ENCODE measurements at regions not wholly inside any gene's neighbourhood (a gene's known extent, or its start where the extent isn't known, plus 50 kb on each side); places are given as distances from the start of the nearest gene placed in this dataset.
A peak's percentile ranks its signal among the peaks of the same experiment; 100 is the strongest.

- Histone ChIP-seq H3K4me1 (replicated peaks in 1 of 2) (peaks cover 3 to 13% of the 10 kb centered on the region in 2 donors), H3K27ac (no peak overlapping the region), H3K4me3 (no peak overlapping the region)
- in situ Hi-C loops (cut with MboI; ENCODE audit: low pct_unique_long_range_greater_than_20kb in 2 of 9, low sequenced_read_pairs in 9 of 9, unreplicated experiment in 9 of 9): no loop called here
- 0 to 25% (median 0%) methylated on average over 1 of the region's 1 CpG; no CpG with 5 or more reads in 5 of the 10 experiments for WGBS, 10 experiments
- peak in 3 of 8 experiments; percentile 62 to 67 (median 67) for ATAC-seq (replicated peaks in 6 of 8)
Observed at GRCh38 chr10:85513436-85513835, 853.2 kb downstream of the GRID1 start.

GRCh38 chr10:85515316-85515715 is 851.3 kb downstream of the GRID1 start:
- 0 to 100% (median 88%) methylated on average over 1 to 4 of the region's 4 CpGs; no CpG with 5 or more reads in 3 of the 10 experiments for WGBS, 10 experiments
- peaks cover 3 to 13% of the 10 kb centered on the region in 2 donors for H3K4me1 ChIP-seq (replicated peaks in 1 of 2)
- H3K4me3 ChIP-seq: no peak overlapping the region
- ATAC-seq (replicated peaks in 6 of 8): no peak
- H3K27ac ChIP-seq: no peak overlapping the region
- in situ Hi-C loops (cut with MboI; ENCODE audit: low pct_unique_long_range_greater_than_20kb in 2 of 9, low sequenced_read_pairs in 9 of 9, unreplicated experiment in 9 of 9): no loop called here

- H3K27ac ChIP-seq: no peak overlapping the region
- WGBS, 10 experiments: 11 to 60% (median 53%) methylated on average over 3 to 5 of the region's 5 CpGs; no CpG with 5 or more reads in 3 of the 10 experiments
- H3K4me1 ChIP-seq (replicated peaks in 1 of 2): peaks cover 0 to 4% of the 10 kb centered on the region in 2 donors
- in situ Hi-C loops (cut with MboI; ENCODE audit: low pct_unique_long_range_greater_than_20kb in 2 of 9, low sequenced_read_pairs in 9 of 9, unreplicated experiment in 9 of 9): no loop called here
- peak in 3 of 8 experiments; percentile 34 to 76 (median 73) for ATAC-seq (replicated peaks in 6 of 8)
- no peak overlapping the region for H3K4me3 ChIP-seq
Observed at GRCh38 chr10:85524001-85524666, 842.5 kb downstream of the GRID1 start.

- no peak overlapping the region for H3K4me3 ChIP-seq
- H3K27ac ChIP-seq: no peak overlapping the region
- WGBS, 10 experiments: 17 to 80% (median 60%) methylated on average over 1 to 2 of the region's 3 CpGs; no CpG with 5 or more reads in 3 of the 10 experiments
- peaks cover 0 to 4% of the 10 kb centered on the region in 2 donors for H3K4me1 ChIP-seq (replicated peaks in 1 of 2)
- ATAC-seq (replicated peaks in 6 of 8): no peak
- in situ Hi-C loops (cut with MboI; ENCODE audit: low pct_unique_long_range_greater_than_20kb in 2 of 9, low sequenced_read_pairs in 9 of 9, unreplicated experiment in 9 of 9): no loop called here
Observed at GRCh38 chr10:85527616-85528317, 838.8 kb downstream of the GRID1 start.

GRCh38 chr10:85528318-85528652 is 838.3 kb downstream of the GRID1 start:
- in situ Hi-C loops (cut with MboI; ENCODE audit: low pct_unique_long_range_greater_than_20kb in 2 of 9, low sequenced_read_pairs in 9 of 9, unreplicated experiment in 9 of 9): no loop called here
- Histone ChIP-seq H3K27ac (no peak overlapping the region), H3K4me1 (replicated peaks in 1 of 2) (peaks cover 4% of the 10 kb centered on the region in 2 donors), H3K4me3 (no peak overlapping the region)
- no peak for ATAC-seq (replicated peaks in 6 of 8)

- no peak overlapping the region for H3K27ac ChIP-seq
Observed at GRCh38 chr10:85531706-85532105, 834.9 kb downstream of the GRID1 start.

GRCh38 chr10:85532773-85533172 is 833.8 kb downstream of the GRID1 start:
- Histone ChIP-seq H3K27ac (no peak overlapping the region), H3K4me1 (replicated peaks in 1 of 2) (peaks cover 0 to 4% of the 10 kb centered on the region in 2 donors), H3K4me3 (no peak overlapping the region)
- in situ Hi-C loops (cut with MboI; ENCODE audit: low pct_unique_long_range_greater_than_20kb in 2 of 9, low sequenced_read_pairs in 9 of 9, unreplicated experiment in 9 of 9): no loop called here
- peak in 5 of 8 experiments; percentile 59 to 80 (median 74) for ATAC-seq (replicated peaks in 6 of 8)

More at GRCh38 chr10:85531706-85532105, 834.9 kb downstream of the GRID1 start:
- 5 to 72% (median 38%) methylated on average over 1 to 3 of the region's 3 CpGs; no CpG with 5 or more reads in 4 of the 10 experiments for WGBS, 10 experiments
- Histone ChIP-seq H3K4me1 (replicated peaks in 1 of 2) (peaks cover 0 to 4% of the 10 kb centered on the region in 2 donors), H3K4me3 (no peak overlapping the region)
- in situ Hi-C loops (cut with MboI; ENCODE audit: low pct_unique_long_range_greater_than_20kb in 2 of 9, low sequenced_read_pairs in 9 of 9, unreplicated experiment in 9 of 9): no loop called here
- peak in 3 of 8 experiments; percentile 88 to 98 (median 94) for ATAC-seq (replicated peaks in 6 of 8)

- Histone ChIP-seq H3K4me3 (no peak overlapping the region), H3K4me1 (replicated peaks in 1 of 2) (peaks cover 0 to 4% of the 10 kb centered on the region in 2 donors), H3K27ac (no peak overlapping the region)
- in situ Hi-C loops (cut with MboI; ENCODE audit: low pct_unique_long_range_greater_than_20kb in 2 of 9, low sequenced_read_pairs in 9 of 9, unreplicated experiment in 9 of 9): no loop called here
- no peak for ATAC-seq (replicated peaks in 6 of 8)
Observed at GRCh38 chr10:85535926-85536325, 830.7 kb downstream of the GRID1 start.

GRCh38 chr10:85537561-85537960 is 829.0 kb downstream of the GRID1 start:
- no peak for ATAC-seq (replicated peaks in 6 of 8)
- H3K4me1 ChIP-seq (replicated peaks in 1 of 2): peaks cover 10 to 12% of the 10 kb centered on the region in 2 donors
- no peak overlapping the region for H3K4me3 ChIP-seq
- in situ Hi-C loops (cut with MboI; ENCODE audit: low pct_unique_long_range_greater_than_20kb in 2 of 9, low sequenced_read_pairs in 9 of 9, unreplicated experiment in 9 of 9): no loop called here
- H3K27ac ChIP-seq: no peak overlapping the region

GRCh38 chr10:85538601-85539000 is 828.0 kb downstream of the GRID1 start:
- ATAC-seq (replicated peaks in 6 of 8): no peak
- WGBS, 10 experiments: 26 to 100% (median 82%) methylated on average over 1 to 3 of the region's 3 CpGs; no CpG with 5 or more reads in 1 of the 10 experiments
- Histone ChIP-seq H3K4me3 (no peak overlapping the region), H3K4me1 (replicated peaks in 1 of 2) (peaks cover 10 to 16% of the 10 kb centered on the region in 2 donors), H3K27ac (no peak overlapping the region)
- in situ Hi-C loops (cut with MboI; ENCODE audit: low pct_unique_long_range_greater_than_20kb in 2 of 9, low sequenced_read_pairs in 9 of 9, unreplicated experiment in 9 of 9): no loop called here

- Histone ChIP-seq H3K4me3 (no peak overlapping the region), H3K27ac (peak overlapping the region in 1 of 2 donors; percentile 20), H3K4me1 (replicated peaks in 1 of 2) (peaks cover 10 to 27% of the 10 kb centered on the region in 2 donors)
- peak in 5 of 8 experiments; percentile 39 to 72 (median 67) for ATAC-seq (replicated peaks in 6 of 8)
- WGBS, 10 experiments: 16 to 80% (median 39%) methylated on average over 1 to 6 of the region's 6 CpGs; no CpG with 5 or more reads in 2 of the 10 experiments
- in situ Hi-C loops (cut with MboI; ENCODE audit: low pct_unique_long_range_greater_than_20kb in 2 of 9, low sequenced_read_pairs in 9 of 9, unreplicated experiment in 9 of 9): no loop called here
Observed at GRCh38 chr10:85542152-85542551, 824.4 kb downstream of the GRID1 start.

- Histone ChIP-seq H3K4me1 (replicated peaks in 1 of 2) (peaks cover 10 to 27% of the 10 kb centered on the region in 2 donors), H3K27ac (no peak overlapping the region), H3K4me3 (no peak overlapping the region)
- in situ Hi-C loops (cut with MboI; ENCODE audit: low pct_unique_long_range_greater_than_20kb in 2 of 9, low sequenced_read_pairs in 9 of 9, unreplicated experiment in 9 of 9): no loop called here
- WGBS, 10 experiments: 25 to 100% (median 39%) methylated on average over 2 to 6 of the region's 6 CpGs
- ATAC-seq (replicated peaks in 6 of 8): peak in 1 of 8 experiments; percentile 12
Observed at GRCh38 chr10:85542936-85543730, 823.5 kb downstream of the GRID1 start.

- no peak overlapping the region for H3K27ac ChIP-seq
- peaks cover 10 to 27% of the 10 kb centered on the region in 2 donors for H3K4me1 ChIP-seq (replicated peaks in 1 of 2)
- no peak for ATAC-seq (replicated peaks in 6 of 8)
- 6 to 100% (median 93%) methylated on average over 1 to 3 of the region's 3 CpGs; no CpG with 5 or more reads in 4 of the 10 experiments for WGBS, 10 experiments
- in situ Hi-C loops (cut with MboI; ENCODE audit: low pct_unique_long_range_greater_than_20kb in 2 of 9, low sequenced_read_pairs in 9 of 9, unreplicated experiment in 9 of 9): no loop called here
- no peak overlapping the region for H3K4me3 ChIP-seq
Observed at GRCh38 chr10:85544956-85545355, 821.6 kb downstream of the GRID1 start.
